Spinal cord (tissue), 9 donors: ENCODE measurements at regions not wholly inside any gene's neighbourhood (a gene's known extent, or its start where the extent isn't known, plus 50 kb on each side); places are given as distances from the start of the nearest gene placed in this dataset.

Source experiments
- DNase-seq, 6 donors: peaks; one replicate each; pipeline versions ENCODE4 v3.0.0 to v3.0.0-alpha.2; 2013 to 2015; ENCODE audit warnings: low spot score in 6 of 6, low read depth in 4 of 6
- H3K27ac ChIP-seq: one replicate; pipeline ENCODE4 v1.5.1; 2013; ENCODE audit warnings: low read depth, low read length, control low read depth
- H3K27me3 ChIP-seq: one replicate; pipeline ENCODE4 v1.6.1; 2013; ENCODE audit warnings: low read length; ENCODE audit not compliant: control insufficient read depth, insufficient read depth
- H3K36me3 ChIP-seq: one replicate; pipeline ENCODE4 v1.6.1; 2013; ENCODE audit warnings: low read length; ENCODE audit not compliant: control insufficient read depth, insufficient read depth
- H3K4me1 ChIP-seq: one replicate; pipeline ENCODE4 v1.6.1; 2013; ENCODE audit warnings: low read length; ENCODE audit not compliant: control insufficient read depth, insufficient read depth
- H3K4me3 ChIP-seq: one replicate; pipeline ENCODE4 v1.5.1; 2013; ENCODE audit warnings: low read depth, low read length, control low read depth
- H3K9me3 ChIP-seq: one replicate; pipeline ENCODE4 v1.6.1; 2013; ENCODE audit warnings: low read length; ENCODE audit not compliant: control insufficient read depth, insufficient read depth
- WGBS: methylation state at CpG from one replicate; pipeline ENCODE4 v1.1.5; 2013; ENCODE audit warnings: missing lambda C conversion rate; ENCODE audit not compliant: insufficient coverage; 5-methylcytosine and 5-hydroxymethylcytosine counted together
- donor health status: healthy.

GRCh38 chr3:194254040-194254439, 97.1 kb downstream of the CPN2 start:
- H3K36me3 ChIP-seq = no peaks in the 10 kb centered on the region
- WGBS = 77% methylated on average over 5 of the region's 7 CpGs
- H3K9me3 ChIP-seq = peaks cover 2% of the 10 kb centered on the region
- no peak overlapping the region for H3K27ac ChIP-seq
- H3K27me3 ChIP-seq = peaks cover 2% of the 10 kb centered on the region
- H3K4me3 ChIP-seq = no peak overlapping the region
- DNase-seq = no peak
- H3K4me1 ChIP-seq = peaks cover 31% of the 10 kb centered on the region

- peaks cover 2% of the 10 kb centered on the region for H3K9me3 ChIP-seq
- H3K27me3 ChIP-seq = peaks cover 2% of the 10 kb centered on the region
- H3K4me1 ChIP-seq = peaks cover 18% of the 10 kb centered on the region
- no peaks in the 10 kb centered on the region for H3K36me3 ChIP-seq
- H3K27ac ChIP-seq = peak overlapping the region; percentile 33
- H3K4me3 ChIP-seq = no peak overlapping the region
- no peak for DNase-seq
- 68% methylated on average over 13 of the region's 19 CpGs for WGBS
Measured at GRCh38 chr3:194255252-194256039, 95.7 kb downstream of the CPN2 start.

DNA sequence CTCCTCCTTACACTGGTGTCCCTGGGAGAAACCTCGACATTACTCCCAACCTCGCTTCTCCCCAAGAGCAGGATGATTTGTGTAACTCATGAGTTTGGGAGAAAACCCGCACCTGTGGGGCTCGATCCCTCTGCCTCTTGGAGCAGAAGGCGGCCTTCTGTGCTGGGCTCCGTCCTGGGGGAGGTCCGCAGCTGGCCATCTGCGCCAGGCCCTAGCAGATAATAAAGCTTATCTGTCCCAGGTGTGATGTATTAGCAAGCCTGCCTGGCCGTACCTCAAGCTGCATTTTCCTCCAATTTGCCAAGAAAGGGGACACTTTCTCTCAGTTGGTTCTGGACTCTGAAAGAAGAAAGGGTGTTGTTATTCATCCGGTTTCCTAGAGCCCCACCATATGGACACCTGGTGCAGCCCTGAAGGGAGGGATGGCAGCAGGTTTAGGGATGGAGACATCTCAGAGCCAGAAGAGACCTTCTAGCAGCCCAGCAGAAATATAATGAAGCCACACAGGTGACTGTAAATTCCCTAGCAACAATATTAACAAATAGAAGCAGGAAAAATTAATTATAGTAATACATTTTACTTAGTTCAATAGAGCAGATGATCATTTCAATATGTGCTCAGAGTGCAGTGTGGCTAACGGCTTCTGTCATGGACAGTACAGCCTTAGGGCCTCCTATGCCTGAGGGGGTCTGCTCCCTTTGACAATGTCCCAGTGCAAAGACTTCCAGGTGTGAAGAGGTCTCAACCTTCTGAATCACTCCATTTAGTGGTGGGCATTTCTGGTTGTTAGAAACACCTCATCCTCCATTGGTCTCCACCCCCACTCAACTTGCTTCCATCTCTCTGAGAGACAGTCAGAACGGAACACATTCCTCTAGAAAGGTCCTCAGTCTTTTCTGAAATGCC, 94.8 kb downstream of the CPN2 start:
- peaks cover 9% of the 10 kb centered on the region for H3K4me1 ChIP-seq
- DNase-seq = no peak
- peak overlapping the region; percentile 33 for H3K27ac ChIP-seq
- H3K9me3 ChIP-seq = peaks cover 2% of the 10 kb centered on the region
- 85% methylated on average over 7 of the region's 12 CpGs for WGBS
- H3K36me3 ChIP-seq = no peaks in the 10 kb centered on the region
- H3K4me3 ChIP-seq = no peak overlapping the region
- H3K27me3 ChIP-seq = peaks cover 2% of the 10 kb centered on the region

- WGBS = 98% methylated on average over 6 of the region's 8 CpGs
- H3K27me3 ChIP-seq = peaks cover 2% of the 10 kb centered on the region
- no peak for DNase-seq
Measured at GRCh38 chr3:194257151-194257621, 93.9 kb downstream of the CPN2 start.

DNA sequence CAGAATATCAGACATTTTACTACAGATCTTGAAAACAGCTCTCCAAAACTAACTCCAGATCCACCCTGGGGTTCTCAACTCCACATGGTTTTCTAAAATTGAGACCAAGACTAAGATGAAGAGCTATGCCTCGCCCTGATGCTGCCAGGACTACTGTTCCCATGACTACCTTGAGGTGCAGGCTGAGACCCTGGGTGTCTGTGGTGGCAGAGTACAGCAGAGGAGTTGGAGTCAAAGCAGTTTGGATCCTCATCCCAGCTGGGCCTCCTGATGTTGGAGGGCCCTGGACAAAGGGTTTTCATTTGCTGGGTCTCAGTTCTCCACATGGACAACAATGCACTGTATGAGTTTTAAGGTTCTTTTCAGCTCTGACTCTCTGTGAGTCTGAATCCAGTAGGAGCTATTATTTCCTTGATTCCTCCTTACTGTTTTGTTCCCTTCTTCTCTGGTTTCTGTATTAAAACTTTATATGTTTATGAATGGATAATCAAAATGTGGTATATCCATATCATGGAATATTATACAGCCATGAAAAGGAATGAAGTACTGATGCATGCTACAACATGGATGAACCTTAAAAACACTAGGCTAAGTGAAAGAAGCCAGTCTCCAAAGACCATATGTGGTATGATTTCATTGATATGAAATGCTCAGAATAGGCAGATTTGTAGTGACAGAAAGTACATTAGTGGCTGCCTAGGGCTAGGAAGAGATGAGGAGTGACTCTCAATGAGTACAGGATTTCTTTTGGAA, 93.0 kb downstream of the CPN2 start:
- H3K27me3 ChIP-seq = no peaks in the 10 kb centered on the region
- WGBS = 50% methylated on average over 1 of the region's 1 CpG
- peaks cover 6% of the 10 kb centered on the region for H3K4me1 ChIP-seq
- DNase-seq = no peak
- no peak overlapping the region for H3K27ac ChIP-seq
- no peaks in the 10 kb centered on the region for H3K36me3 ChIP-seq
- peaks cover 2% of the 10 kb centered on the region for H3K9me3 ChIP-seq
- no peak overlapping the region for H3K4me3 ChIP-seq

More at GRCh38 chr3:194257151-194257621, 93.9 kb downstream of the CPN2 start:
- Histone ChIP-seq H3K4me1 (peaks cover 6% of the 10 kb centered on the region), H3K9me3 (peaks cover 2% of the 10 kb centered on the region), H3K27ac (no peak overlapping the region), H3K36me3 (no peaks in the 10 kb centered on the region), H3K4me3 (no peak overlapping the region)

DNA sequence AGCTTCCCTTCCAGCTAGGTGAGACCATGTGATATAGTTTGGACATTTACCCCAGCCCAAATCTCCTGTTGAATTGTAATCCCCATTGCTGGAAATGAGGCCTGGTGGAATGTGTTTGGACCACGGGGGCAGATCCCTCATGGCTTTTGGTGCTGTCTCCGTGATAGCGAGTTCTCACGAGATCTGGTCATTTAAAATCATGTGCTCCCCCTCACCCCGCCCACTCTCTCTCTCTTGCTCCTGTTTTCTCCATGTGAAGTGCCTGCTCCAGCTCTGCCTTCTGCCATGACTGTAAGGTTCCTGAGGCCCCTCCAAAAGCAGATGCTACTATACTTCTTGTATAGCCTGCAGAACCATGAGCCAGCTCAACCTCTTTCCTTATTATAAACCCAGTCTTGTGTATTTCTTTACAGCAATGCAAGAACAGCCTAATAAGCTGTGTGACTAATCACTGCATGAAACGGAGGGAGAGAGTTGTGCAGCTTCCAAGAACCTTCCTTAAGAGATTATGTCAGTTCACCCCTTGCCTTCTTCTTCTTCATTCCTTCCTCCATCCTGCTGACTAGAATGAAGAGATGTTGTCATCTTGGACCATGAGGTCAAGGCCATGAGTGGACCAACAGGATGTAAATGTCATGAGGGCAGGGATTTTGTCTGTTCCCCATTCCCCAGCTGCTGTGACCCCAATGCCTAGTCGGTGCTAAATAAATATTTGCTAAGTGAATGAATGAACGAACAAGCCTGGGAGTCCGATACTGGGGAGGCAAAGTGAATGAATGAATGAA, 91.0 kb downstream of the CPN2 start:
- H3K27ac ChIP-seq = no peak overlapping the region

GRCh38 chr3:194261581-194262063, 89.5 kb downstream of the CPN2 start:
- H3K36me3 ChIP-seq = no peaks in the 10 kb centered on the region
- peaks cover 11% of the 10 kb centered on the region for H3K4me1 ChIP-seq
- no peak overlapping the region for H3K27ac ChIP-seq
- DNase-seq = no peak
- WGBS = 80% methylated on average over 6 of the region's 6 CpGs
- peaks cover 2% of the 10 kb centered on the region for H3K9me3 ChIP-seq
- H3K27me3 ChIP-seq = peaks cover 2% of the 10 kb centered on the region
- H3K4me3 ChIP-seq = no peak overlapping the region

More for the DNA sequence above, 91.0 kb downstream of the CPN2 start:
- DNase-seq = no peak
- 97% methylated on average over 5 of the region's 9 CpGs for WGBS
- peaks cover 8% of the 10 kb centered on the region for H3K4me1 ChIP-seq
- H3K4me3 ChIP-seq = no peak overlapping the region
- H3K36me3 ChIP-seq = no peaks in the 10 kb centered on the region
- peaks cover 2% of the 10 kb centered on the region for H3K9me3 ChIP-seq
- no peaks in the 10 kb centered on the region for H3K27me3 ChIP-seq

DNA sequence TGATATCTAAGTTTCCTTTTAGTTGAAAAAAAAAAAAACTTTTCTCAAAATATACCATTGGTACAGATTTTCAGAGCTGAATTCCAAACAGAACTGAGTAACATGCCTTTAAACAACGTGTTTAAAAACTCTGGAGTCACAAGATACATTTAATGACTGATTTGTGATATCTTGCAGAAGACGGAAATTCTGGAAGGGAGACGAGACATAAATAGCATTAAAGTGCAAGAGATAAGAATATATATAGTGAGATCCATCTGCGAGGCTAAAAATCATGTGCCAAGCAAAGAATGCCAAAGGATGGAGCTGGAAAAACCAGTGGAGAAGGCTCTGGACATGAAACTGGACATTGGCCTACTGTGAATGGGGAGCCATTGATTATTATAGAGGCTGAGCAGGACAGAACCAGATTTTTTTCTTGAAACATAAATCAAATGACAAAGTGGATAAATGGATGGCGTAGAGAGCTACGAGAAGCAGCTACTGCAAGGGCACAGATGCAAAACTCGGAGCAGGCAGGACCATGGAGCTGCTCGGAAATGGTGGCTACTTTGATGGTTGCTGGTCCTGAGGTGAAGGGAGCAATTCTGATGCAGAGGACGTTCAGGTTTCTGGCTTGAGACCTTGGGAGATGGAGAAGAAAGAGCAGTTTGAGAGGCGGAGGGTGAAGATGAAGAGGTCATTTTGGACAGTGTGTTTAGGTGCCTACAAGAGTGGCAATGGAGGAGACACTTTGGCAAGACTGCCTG, 88.8 kb downstream of the CPN2 start:
- no peak overlapping the region for H3K27ac ChIP-seq

More for the DNA sequence above, 88.8 kb downstream of the CPN2 start:
- no peak overlapping the region for H3K4me3 ChIP-seq
- peaks cover 2% of the 10 kb centered on the region for H3K27me3 ChIP-seq
- peak in 1 of 6 donors; percentile 75 for DNase-seq
- WGBS = 84% methylated on average over 9 of the region's 10 CpGs
- no peaks in the 10 kb centered on the region for H3K36me3 ChIP-seq
- peaks cover 2% of the 10 kb centered on the region for H3K9me3 ChIP-seq
- peaks cover 11% of the 10 kb centered on the region for H3K4me1 ChIP-seq
